HCT116 (cell line): ENCODE measurements at regions not wholly inside any gene's neighbourhood (a gene's known extent, or its start where the extent isn't known, plus 50 kb on each side); places are given as distances from the start of the nearest gene placed in this dataset.

Experiments
- ATAC-seq: fragments of 200-7000 bp; cut with Tn5 transposase; 2 replicates; pipeline ENCODE4 v1.9.1; 2020; ENCODE audit warnings: mild to moderate bottlenecking, moderate library complexity
- BruUV-seq: library from RNA; stranded (reverse); fragments of 400-500 nt; replicated peaks from 2 replicates; lab custom pipeline; 2021; lab: Mats Ljungman, UMichigan
- CTCF ChIA-PET: fragments of 300-600 bp; sonication (Branson Sonifier 250); formaldehyde crosslinking; loops from one replicate; lab custom pipeline; 2021; ENCODE audit warnings: antibody characterized with exemption; lab: Charles Lee
- POLR2A ChIA-PET: fragments of 300-600, 350-600 bp; sonication (Branson Sonifier 250); formaldehyde crosslinking; loops from one replicate; lab custom pipeline; 2021; ENCODE audit warnings: antibody characterized with exemption; lab: Charles Lee
- RAD21 ChIA-PET, 2 experiments: fragments of 300-600 bp; sonication (Branson Sonifier 250); formaldehyde crosslinking; loops; one replicate each; lab custom pipeline; 2023; ENCODE audit warnings: low total read pairs in 2 of 2; ENCODE audit not compliant: uncharacterized antibody in 2 of 2, unreplicated experiment in 2 of 2, low non-redundant PET in 1 of 2; lab: Charles Lee
- DNase-seq: peaks from one replicate; pipeline ENCODE4 v3.0.0-alpha.2; 2010; ENCODE audit warnings: low read depth, low spot score
- H2AFZ ChIP-seq: fragments of 200-600 bp; shearing (Covaris generic), sonication (generic); 2 replicates; pipeline ENCODE4 v1.6.1; 2017; ENCODE audit warnings: low read depth, mixed run types, mixed read lengths, antibody characterized with exemption, low read length; ENCODE audit not compliant: poor library complexity, severe bottlenecking
- H3K27ac ChIP-seq: 2 replicates; pipeline ENCODE4 v1.5.1; 2012; ENCODE audit warnings: low read depth, low read length
- H3K27me3 ChIP-seq: fragments of 200-600 bp; sonication (generic); 2 replicates; pipeline ENCODE4 v1.6.1; 2016; ENCODE audit warnings: mixed run types, low read length, mixed read lengths; ENCODE audit not compliant: insufficient read depth
- H3K36me3 ChIP-seq, 2 experiments: fragments of 200-500 bp in 1 of 2; fragments of 200-600 bp in 1 of 2; sonication (Bioruptor generic) in 1 of 2; sonication (generic) in 1 of 2; 2 replicates each; pipeline versions ENCODE4 v1.5.1 to v1.6.1; 2014 to 2016; ENCODE audit warnings: low read length in 2 of 2, inconsistent platforms in 1 of 2, mixed read lengths in 1 of 2, mixed run types in 1 of 2; ENCODE audit not compliant: insufficient read depth in 2 of 2, control insufficient read depth in 1 of 2
- H3K4me1 ChIP-seq, 2 experiments: fragments of 200-600 bp in 1 of 2; sonication (generic) in 1 of 2; 2 replicates each; pipeline versions ENCODE4 v1.5.1 to v1.6.1; 2012 to 2017; ENCODE audit warnings: low read length in 2 of 2, inconsistent platforms in 1 of 2, mild to moderate bottlenecking in 1 of 2, mixed read lengths in 1 of 2, mixed run types in 1 of 2, moderate library complexity in 1 of 2; ENCODE audit not compliant: insufficient read depth in 2 of 2, control insufficient read depth in 1 of 2
- H3K4me2 ChIP-seq: fragments of 200-600 bp; sonication (generic); 2 replicates; pipeline ENCODE4 v1.6.1; 2017; ENCODE audit warnings: mixed run types, low read length, mixed read lengths
- H3K4me3 ChIP-seq, 2 experiments: fragments of 200-600 bp in 1 of 2; sonication (generic) in 1 of 2; replicated peaks in 1 of 2; 2 replicates each; pipeline ENCODE4 v1.5.1; 2011 to 2016; ENCODE audit warnings: low read length in 2 of 2, control low read depth in 1 of 2, low read depth in 1 of 2, mild to moderate bottlenecking in 1 of 2, mixed read lengths in 1 of 2, mixed run types in 1 of 2
- H3K79me2 ChIP-seq: fragments of 200-600 bp; sonication (generic); 2 replicates; pipeline ENCODE4 v1.6.1; 2017; ENCODE audit warnings: mild to moderate bottlenecking, mixed run types, low read length, moderate library complexity, mixed read lengths; ENCODE audit not compliant: insufficient read depth
- H3K9ac ChIP-seq: fragments of 200-600 bp; sonication (generic); 2 replicates; pipeline ENCODE4 v1.6.1; 2016; ENCODE audit warnings: low read length, mixed read lengths
- H3K9me2 ChIP-seq: fragments of 200-600 bp; sonication (generic), shearing (Covaris generic); 2 replicates; pipeline ENCODE4 v1.6.1; 2017; ENCODE audit warnings: mixed run types, mild to moderate bottlenecking, moderate library complexity; ENCODE audit not compliant: insufficient read depth
- H3K9me3 ChIP-seq, 2 experiments: fragments of 200-500 bp in 1 of 2; fragments of 200-600 bp in 1 of 2; sonication (Bioruptor generic) in 1 of 2; sonication (generic) in 1 of 2; 2 replicates each; pipeline ENCODE4 v1.6.1; 2014 to 2017; ENCODE audit warnings: low read length in 2 of 2, mixed read lengths in 2 of 2, inconsistent platforms in 1 of 2, low read depth in 1 of 2, mild to moderate bottlenecking in 1 of 2, mixed run types in 1 of 2, moderate library complexity in 1 of 2; ENCODE audit not compliant: control insufficient read depth in 1 of 2, insufficient read depth in 1 of 2
- H4K20me1 ChIP-seq: fragments of 200-600 bp; sonication (generic), shearing (Covaris generic); 2 replicates; pipeline ENCODE4 v1.6.1; 2017; ENCODE audit warnings: mixed run types, mild to moderate bottlenecking, moderate library complexity; ENCODE audit not compliant: insufficient read depth
- CBX3 ChIP-seq: IDR thresholded peaks from 2 replicates; pipeline ENCODE4 v1.6.1; 2012; ENCODE audit warnings: low read depth
- CEBPB ChIP-seq: IDR thresholded peaks from 2 replicates; pipeline ENCODE4 v1.6.1; 2012; ENCODE audit warnings: low read depth
- EGR1 ChIP-seq: IDR thresholded peaks from 2 replicates; pipeline ENCODE4 v1.6.1; 2012; ENCODE audit warnings: low read depth
- ELF1 ChIP-seq: IDR thresholded peaks from 2 replicates; pipeline ENCODE4 v1.6.1; 2012; ENCODE audit warnings: low read depth, borderline replicate concordance
- EZH2 ChIP-seq: fragments of 200-600 bp; sonication (generic); IDR thresholded peaks from 2 replicates; pipeline ENCODE4 v1.6.1; 2017; ENCODE audit warnings: antibody characterized with exemption, mixed run types
- JUND ChIP-seq: IDR thresholded peaks from 2 replicates; pipeline ENCODE4 v1.6.1; 2012
- POLR2A ChIP-seq: IDR thresholded peaks from 2 replicates; pipeline ENCODE4 v1.7.0; 2011; ENCODE audit warnings: borderline replicate concordance; ENCODE audit not compliant: insufficient read depth, insufficient read length; ENCODE audit errors: extremely low read depth
- SP1 ChIP-seq: IDR thresholded peaks from 2 replicates; pipeline ENCODE4 v1.6.1; 2012; ENCODE audit warnings: low read depth
- SRF ChIP-seq: IDR thresholded peaks from 2 replicates; pipeline ENCODE4 v1.6.1; 2012; ENCODE audit warnings: low read depth
- ZFX ChIP-seq: fragments of 450-650 bp; IDR thresholded peaks from 2 replicates; pipeline ENCODE4 v1.6.1; 2017
- ZNF274 ChIP-seq: fragments of 200-500 bp; sonication (Bioruptor generic); IDR thresholded peaks from 2 replicates; pipeline ENCODE4 v1.6.1; 2014; ENCODE audit warnings: mild to moderate bottlenecking, low read depth, low read length, inconsistent platforms
- intact Hi-C: fragments of 100-400 bp; cut with micrococcal nuclease; formaldehyde crosslinking; loops from 2 replicates; pipeline ENCODE4 v1.10.0; 2022
- TF ChIP-seq, protein P1 (sequence below), 3 experiments: fragments of 200-600 bp in 1 of 3; sonication (generic) in 1 of 3; IDR thresholded peaks in 2 of 3; conservative IDR thresholded peaks in 1 of 3; 2 replicates each; pipeline ENCODE4 v1.5.1; 2012 to 2017; ENCODE audit warnings: low read depth in 2 of 3, low read length in 2 of 3, antibody characterized with exemption in 1 of 3, borderline replicate concordance in 1 of 3, control low read depth in 1 of 3, mild to moderate bottlenecking in 1 of 3, mixed read lengths in 1 of 3, mixed run types in 1 of 3, moderate library complexity in 1 of 3; ENCODE audit not compliant: insufficient read depth in 1 of 3
- TF ChIP-seq, protein P2 (sequence below): IDR thresholded peaks from 2 replicates; pipeline ENCODE4 v1.6.1; 2012
- TF ChIP-seq, protein P3 (sequence below): IDR thresholded peaks from 2 replicates; pipeline ENCODE4 v1.6.1; 2012; ENCODE audit warnings: low read depth

DNA sequence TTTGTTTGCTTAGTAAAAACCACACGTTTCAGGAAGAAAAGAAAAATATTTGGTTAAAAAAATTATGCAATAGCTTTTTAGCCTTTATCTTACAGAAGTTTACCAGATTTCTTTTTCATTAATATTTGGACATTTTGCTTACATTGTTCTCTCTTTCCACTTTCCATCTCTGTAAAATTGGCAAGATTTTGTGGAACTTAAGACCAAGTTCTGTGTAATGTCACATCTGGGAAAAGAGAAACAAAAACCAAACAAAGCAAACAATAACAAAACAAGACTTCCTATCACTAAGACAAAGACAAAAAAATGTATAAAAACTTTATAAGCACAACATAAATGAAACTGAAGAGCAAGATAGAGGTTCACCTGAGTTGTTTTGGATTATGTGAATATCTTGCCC is 1392.1 kb upstream of the CELF4 start:
- Histone ChIP-seq H3K4me3 (no peak overlapping the region), H3K9ac (no peak overlapping the region), H2AFZ (no peak overlapping the region), H4K20me1 (no peaks in the 10 kb centered on the region), H3K27me3 (no peaks in the 10 kb centered on the region), H3K9me2 (no peaks in the 10 kb centered on the region), H3K4me2 (no peak overlapping the region), H3K9me3 (no peaks in the 10 kb centered on the region), H3K27ac (no peak overlapping the region), H3K36me3 (no peaks in the 10 kb centered on the region), H3K4me1 (no peaks in the 10 kb centered on the region), H3K79me2 (no peaks in the 10 kb centered on the region)
- BruUV-seq, result no TSS peak
- ChIA-PET POLR2A (no interaction called here), RAD21 (no interaction called here), CTCF (no interaction called here)
- no peak for DNase-seq
- intact Hi-C loops, result no loop called here
- ATAC-seq, result no peak
- TF ChIP-seq ZNF274 (no peak), POLR2A (no peak), ELF1 (no peak)
- TF ChIP-seq, protein P1, sequence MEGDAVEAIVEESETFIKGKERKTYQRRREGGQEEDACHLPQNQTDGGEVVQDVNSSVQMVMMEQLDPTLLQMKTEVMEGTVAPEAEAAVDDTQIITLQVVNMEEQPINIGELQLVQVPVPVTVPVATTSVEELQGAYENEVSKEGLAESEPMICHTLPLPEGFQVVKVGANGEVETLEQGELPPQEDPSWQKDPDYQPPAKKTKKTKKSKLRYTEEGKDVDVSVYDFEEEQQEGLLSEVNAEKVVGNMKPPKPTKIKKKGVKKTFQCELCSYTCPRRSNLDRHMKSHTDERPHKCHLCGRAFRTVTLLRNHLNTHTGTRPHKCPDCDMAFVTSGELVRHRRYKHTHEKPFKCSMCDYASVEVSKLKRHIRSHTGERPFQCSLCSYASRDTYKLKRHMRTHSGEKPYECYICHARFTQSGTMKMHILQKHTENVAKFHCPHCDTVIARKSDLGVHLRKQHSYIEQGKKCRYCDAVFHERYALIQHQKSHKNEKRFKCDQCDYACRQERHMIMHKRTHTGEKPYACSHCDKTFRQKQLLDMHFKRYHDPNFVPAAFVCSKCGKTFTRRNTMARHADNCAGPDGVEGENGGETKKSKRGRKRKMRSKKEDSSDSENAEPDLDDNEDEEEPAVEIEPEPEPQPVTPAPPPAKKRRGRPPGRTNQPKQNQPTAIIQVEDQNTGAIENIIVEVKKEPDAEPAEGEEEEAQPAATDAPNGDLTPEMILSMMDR (IDR thresholded peaks at IDR 0.05 in 2 of 3, conservative IDR thresholded peaks at IDR 0.05 in 1 of 3; ENCODE audit: borderline replicate concordance in 1 of 3, insufficient read depth in 1 of 3, low read depth in 2 of 3, low read length in 2 of 3), result no peak

DNA sequence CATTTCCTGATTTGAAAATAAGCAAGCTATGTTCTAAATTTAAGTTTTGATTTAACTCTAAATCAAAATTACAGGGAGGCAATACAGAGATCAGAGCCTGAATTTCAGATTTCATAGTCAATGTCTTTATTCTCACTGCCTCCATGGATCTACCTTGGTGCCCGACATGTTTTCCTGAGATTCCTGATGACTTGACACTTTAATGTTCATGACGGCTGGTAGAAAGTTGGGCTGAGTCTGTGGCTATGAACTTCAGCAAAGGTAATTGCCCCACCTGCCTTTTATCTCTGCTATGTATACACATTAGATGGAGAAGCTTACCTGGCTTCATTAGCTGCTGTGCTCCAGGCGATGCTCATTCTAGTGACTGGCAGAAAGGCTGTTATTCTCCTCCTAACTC is 1390.5 kb upstream of the CELF4 start:
- Histone ChIP-seq H3K4me1 (no peaks in the 10 kb centered on the region), H3K9ac (no peak overlapping the region), H3K36me3 (no peaks in the 10 kb centered on the region), H3K27ac (no peak overlapping the region), H3K27me3 (no peaks in the 10 kb centered on the region), H4K20me1 (no peaks in the 10 kb centered on the region)
- POLR2A ChIA-PET, result no interaction called here
- no TSS peak for BruUV-seq
- TF ChIP-seq POLR2A, result no peak
- TF ChIP-seq EZH2, result no peak
- TF ChIP-seq ELF1, result no peak
- no peak for TF ChIP-seq EGR1
- no peak for TF ChIP-seq ZFX
- TF ChIP-seq, protein P2, sequence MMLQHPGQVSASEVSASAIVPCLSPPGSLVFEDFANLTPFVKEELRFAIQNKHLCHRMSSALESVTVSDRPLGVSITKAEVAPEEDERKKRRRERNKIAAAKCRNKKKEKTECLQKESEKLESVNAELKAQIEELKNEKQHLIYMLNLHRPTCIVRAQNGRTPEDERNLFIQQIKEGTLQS, result no peak
- TF ChIP-seq, protein P3, sequence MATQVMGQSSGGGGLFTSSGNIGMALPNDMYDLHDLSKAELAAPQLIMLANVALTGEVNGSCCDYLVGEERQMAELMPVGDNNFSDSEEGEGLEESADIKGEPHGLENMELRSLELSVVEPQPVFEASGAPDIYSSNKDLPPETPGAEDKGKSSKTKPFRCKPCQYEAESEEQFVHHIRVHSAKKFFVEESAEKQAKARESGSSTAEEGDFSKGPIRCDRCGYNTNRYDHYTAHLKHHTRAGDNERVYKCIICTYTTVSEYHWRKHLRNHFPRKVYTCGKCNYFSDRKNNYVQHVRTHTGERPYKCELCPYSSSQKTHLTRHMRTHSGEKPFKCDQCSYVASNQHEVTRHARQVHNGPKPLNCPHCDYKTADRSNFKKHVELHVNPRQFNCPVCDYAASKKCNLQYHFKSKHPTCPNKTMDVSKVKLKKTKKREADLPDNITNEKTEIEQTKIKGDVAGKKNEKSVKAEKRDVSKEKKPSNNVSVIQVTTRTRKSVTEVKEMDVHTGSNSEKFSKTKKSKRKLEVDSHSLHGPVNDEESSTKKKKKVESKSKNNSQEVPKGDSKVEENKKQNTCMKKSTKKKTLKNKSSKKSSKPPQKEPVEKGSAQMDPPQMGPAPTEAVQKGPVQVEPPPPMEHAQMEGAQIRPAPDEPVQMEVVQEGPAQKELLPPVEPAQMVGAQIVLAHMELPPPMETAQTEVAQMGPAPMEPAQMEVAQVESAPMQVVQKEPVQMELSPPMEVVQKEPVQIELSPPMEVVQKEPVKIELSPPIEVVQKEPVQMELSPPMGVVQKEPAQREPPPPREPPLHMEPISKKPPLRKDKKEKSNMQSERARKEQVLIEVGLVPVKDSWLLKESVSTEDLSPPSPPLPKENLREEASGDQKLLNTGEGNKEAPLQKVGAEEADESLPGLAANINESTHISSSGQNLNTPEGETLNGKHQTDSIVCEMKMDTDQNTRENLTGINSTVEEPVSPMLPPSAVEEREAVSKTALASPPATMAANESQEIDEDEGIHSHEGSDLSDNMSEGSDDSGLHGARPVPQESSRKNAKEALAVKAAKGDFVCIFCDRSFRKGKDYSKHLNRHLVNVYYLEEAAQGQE, result no peak
- no peak for TF ChIP-seq JUND
- TF ChIP-seq CBX3, result no peak
- no peak for TF ChIP-seq CEBPB
- no peak for TF ChIP-seq SRF
- TF ChIP-seq SP1, result no peak
- TF ChIP-seq, all 23 proteins: peak for 0
- ATAC-seq (no peak), DNase-seq (no peak)
- Histone ChIP-seq H2AFZ (no peak overlapping the region), H3K9me3 (no peaks in the 10 kb centered on the region), H3K9me2 (no peaks in the 10 kb centered on the region), H3K4me3 (no peak overlapping the region), H3K4me2 (no peak overlapping the region), H3K79me2 (no peaks in the 10 kb centered on the region)
- ChIA-PET RAD21 (no interaction called here), CTCF (no interaction called here)
- intact Hi-C loops, result no loop called here
